IPS DF 19.7 (cell line): ENCODE measurements at regions not wholly inside any gene's neighbourhood (a gene's known extent, or its start where the extent isn't known, plus 50 kb on each side); places are given as distances from the start of the nearest gene placed in this dataset.

Experiments
- DNase-seq: peaks from one replicate; pipeline ENCODE4 v3.0.0-alpha.2; 2013; ENCODE audit warnings: low read depth, low spot score

DNA sequence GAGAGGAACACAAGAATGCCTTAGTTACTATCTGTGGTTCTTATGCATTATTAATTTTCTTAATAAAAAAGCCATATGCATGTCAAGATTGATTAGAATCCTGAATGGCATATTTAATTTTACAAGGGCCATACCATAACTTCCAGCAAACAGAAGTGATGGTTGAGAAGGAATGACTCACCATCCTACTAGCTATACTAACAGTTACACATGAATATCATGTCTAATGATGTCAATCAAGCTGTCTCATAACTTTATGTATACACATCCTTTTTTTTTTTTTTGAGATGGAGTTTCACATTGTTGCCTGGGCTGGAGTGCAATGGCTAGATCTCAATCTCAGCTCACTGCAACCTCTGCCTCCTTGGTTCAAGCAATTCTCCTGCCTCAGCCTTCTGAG, 1123.9 kb downstream of the NLGN4Y start:
- no peak for DNase-seq

GRCh38 chrY:15650056-15650455, 1125.7 kb downstream of the NLGN4Y start:
- DNase-seq, result no peak

GRCh38 chrY:15688531-15688930, 1164.2 kb downstream of the NLGN4Y start:
- no peak for DNase-seq

DNA sequence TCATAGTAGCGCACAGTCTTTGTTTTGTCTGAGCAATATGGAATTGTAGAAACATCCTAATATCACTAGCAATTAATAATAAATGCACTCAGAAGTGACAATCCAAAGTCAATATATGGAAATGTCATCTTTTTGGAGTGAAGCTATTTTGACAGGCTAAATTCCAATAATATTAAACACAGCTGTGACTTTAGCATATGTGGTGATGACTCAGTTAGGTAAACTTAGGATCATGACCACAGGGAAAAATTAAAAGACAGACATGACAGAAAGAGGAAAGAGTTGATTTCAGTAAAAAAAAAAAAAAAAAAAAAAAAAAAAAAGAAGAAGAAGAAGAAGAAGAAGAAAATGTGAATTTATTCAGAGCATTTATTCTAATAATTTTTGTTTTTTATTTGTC, 1165.7 kb downstream of the NLGN4Y start:
- no peak for DNase-seq

- no peak for DNase-seq
Measured at GRCh38 chrY:15702131-15702530, 1177.8 kb downstream of the NLGN4Y start.

DNA sequence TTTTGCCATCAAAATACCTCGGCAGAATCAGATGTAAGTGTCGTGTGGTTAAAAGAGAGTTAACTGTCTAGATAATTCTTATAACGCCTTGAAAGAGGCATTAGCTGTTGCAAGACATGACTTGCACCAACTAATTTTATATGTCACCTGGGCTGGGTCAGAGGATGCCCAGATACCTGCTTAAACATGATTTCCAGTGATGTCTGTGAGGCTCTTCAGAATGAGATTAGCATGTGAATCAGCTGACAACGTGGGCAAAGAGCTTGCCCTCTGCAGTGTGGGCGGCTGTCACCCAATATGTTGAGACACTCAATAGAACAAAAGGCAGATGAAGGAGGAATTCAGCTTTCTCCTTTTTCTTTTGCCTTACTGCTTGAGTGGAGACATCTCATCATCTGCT, 1180.6 kb downstream of the NLGN4Y start:
- no peak for DNase-seq

DNA sequence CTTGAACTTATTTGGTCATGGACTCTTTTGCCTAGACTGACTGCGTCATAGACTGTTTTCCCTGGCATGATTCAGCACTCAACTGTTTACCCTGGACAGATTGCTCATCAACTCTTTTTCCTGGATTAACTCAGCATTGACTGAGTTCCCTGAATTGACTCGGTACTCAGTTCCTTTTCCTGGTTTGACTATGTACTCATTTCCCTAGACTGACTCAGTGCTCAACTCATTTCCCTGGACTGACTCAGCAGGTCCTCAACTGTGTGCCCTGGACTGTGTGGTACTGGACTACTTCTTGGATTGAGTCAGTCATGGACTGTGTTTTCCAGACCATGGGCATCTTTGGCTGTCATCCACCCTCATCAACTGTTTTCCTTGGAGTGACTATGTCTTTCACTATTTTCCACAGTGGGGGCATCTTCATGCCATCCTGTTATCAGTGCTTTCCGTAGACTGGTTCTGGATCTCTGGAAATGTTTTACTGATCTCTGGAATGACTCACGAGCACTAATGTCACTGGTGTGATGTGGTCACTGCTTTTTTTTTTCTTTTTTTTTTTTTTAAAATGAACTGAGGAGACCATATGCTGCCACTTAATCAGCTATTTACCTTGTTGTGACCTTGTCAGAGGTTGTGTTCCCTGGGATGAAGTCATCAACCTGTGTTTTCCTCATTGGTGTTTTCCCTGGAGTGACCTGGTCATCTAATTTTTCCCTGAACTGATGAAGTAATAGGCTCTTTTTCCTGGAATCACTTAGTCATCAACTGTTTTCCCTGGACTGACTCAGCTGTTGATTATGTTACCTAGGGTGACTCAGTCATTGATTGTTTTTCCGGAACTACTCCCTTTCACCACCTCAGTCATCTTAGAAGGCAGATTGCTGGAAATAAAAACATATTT, 1225.5 kb downstream of the NLGN4Y start:
- DNase-seq, result no peak

GRCh38 chrY:15751001-15751400, 1226.7 kb downstream of the NLGN4Y start:
- DNase-seq, result no peak

DNA sequence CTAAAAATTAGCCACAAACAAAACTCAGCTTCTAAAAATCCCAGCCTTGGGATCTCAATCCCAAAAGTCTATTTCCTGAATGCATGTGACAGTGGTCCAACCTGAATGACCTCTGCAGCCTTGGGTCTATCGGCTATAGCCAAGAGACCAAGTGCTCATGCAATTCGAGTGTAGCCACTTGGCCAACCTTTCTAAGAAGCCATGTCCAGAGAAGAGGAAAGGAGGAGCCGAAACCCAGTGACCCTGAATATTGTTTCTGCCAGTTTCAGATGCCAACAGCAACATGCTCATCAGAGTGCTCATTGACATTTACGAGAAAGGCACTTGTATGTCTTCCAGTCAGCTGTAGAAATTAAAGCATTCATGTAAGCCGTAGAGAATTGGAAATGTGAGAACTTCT, 1231.9 kb downstream of the NLGN4Y start:
- DNase-seq, result no peak

- DNase-seq, result no peak
Measured at GRCh38 chrY:15773579-15773978, 1249.2 kb downstream of the NLGN4Y start.

DNA sequence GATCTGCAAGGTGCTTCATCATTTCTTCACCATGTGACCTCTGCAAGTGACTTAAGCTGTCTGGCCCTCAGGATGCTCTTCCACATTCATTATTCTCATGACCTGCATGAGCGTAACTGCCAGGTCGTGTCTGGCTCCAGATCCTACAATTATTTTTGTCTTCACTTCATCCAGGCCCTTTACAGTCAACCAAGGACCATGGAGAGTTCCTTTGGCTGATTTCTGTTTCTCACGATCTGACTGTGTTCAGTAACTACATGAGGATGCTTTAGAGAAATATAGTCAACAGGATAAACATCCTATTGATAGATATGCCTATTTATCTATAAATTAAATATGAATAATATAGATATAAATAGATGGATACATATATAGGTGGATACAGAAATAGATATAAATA, 1251.6 kb downstream of the NLGN4Y start:
- no peak for DNase-seq

GRCh38 chrY:15779891-15780290, 1255.6 kb downstream of the NLGN4Y start:
- no peak for DNase-seq

- DNase-seq, result no peak
Measured at GRCh38 chrY:15800021-15800420, 1275.7 kb downstream of the NLGN4Y start.

DNA sequence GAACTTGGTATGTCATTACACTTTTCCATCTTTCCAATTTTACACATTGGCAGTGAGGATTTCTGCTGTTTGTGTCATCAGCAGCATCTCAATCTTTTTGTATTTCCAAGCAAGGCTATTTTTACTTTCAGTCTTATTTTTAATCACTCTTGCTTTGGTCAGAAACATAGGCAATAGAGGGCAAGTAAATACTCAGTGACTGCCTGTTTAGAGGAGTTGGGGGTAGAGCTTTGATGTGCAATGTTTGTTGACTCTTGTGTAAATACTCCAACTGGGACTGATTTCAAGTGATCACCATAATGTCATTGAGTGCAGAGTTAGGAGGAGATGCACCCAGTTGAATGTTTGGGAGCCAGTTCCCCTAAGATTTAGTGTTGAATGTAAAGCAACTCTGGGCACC, 1281.7 kb downstream of the NLGN4Y start:
- DNase-seq, result no peak

GRCh38 chrY:15814241-15814640, 1289.9 kb downstream of the NLGN4Y start:
- DNase-seq, result no peak
